GM19455 (cell line): ENCODE measurements at regions not wholly inside any gene's neighbourhood (a gene's known extent, or its start where the extent isn't known, plus 50 kb on each side); places are given as distances from the start of the nearest gene placed in this dataset.

Source experiments
- ATAC-seq: cut with Tn5 transposase; IDR thresholded peaks from one replicate; pipeline ENCODE4 v1.9.1; 2021; ENCODE audit not compliant: unreplicated experiment

DNA sequence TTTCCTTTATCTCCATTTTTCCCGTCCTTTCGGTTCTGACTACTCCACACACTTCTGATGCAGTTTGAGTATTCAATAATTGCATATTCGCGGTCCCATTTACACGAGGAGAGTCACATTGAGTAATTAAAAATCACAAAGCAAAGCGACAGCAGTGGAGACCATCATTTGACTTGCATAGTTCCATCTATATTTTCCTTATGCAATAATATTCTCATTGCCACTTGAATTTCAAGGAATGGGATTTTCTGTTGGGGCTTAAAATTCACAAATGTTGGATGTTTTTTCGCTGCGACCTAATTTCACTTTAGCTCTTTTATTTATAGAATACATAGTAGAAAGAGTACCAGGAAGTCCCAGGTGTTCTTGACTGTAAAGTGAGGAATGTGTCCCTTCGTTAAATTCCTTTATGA, 186.8 kb downstream of the ZEB2 start:
- ATAC-seq: no peak

- peak; percentile 89 for ATAC-seq
Measured at GRCh38 chr2:144332356-144333142, 187.4 kb downstream of the ZEB2 start.

DNA sequence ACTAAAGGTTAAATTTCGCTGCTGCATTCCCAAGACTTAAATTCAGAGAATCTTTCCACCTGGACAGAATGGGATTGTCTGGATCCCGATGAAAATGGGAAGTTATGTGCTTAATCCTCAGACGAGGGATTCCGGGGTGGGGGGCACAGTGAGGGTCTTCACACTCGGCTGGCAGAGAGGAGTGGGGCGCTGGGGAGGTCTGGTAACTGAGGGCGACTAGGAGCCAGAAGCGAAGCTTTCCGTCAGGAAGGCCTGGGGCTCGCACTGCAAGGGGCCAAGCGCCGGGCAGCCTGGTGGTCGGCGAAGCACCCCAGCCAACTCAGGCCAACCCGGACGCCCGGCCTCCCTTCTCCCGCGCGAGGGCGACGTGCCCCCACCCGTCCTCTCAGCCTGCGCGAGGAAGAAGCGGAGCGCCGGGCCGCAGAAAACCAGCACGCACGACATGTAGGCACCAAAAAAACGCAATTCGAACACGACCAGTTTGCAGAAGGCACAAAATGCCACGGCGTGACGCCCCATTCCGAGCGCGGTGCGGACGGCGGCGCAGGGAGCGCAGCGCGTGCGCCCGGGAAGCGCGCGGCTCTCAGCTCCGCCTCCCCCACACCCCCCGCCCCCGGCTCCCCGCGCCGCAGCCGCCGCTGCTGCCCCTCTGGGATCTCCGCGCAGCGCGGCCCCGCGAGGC, 188.1 kb downstream of the ZEB2 start:
- peak; percentile 77 for ATAC-seq

DNA sequence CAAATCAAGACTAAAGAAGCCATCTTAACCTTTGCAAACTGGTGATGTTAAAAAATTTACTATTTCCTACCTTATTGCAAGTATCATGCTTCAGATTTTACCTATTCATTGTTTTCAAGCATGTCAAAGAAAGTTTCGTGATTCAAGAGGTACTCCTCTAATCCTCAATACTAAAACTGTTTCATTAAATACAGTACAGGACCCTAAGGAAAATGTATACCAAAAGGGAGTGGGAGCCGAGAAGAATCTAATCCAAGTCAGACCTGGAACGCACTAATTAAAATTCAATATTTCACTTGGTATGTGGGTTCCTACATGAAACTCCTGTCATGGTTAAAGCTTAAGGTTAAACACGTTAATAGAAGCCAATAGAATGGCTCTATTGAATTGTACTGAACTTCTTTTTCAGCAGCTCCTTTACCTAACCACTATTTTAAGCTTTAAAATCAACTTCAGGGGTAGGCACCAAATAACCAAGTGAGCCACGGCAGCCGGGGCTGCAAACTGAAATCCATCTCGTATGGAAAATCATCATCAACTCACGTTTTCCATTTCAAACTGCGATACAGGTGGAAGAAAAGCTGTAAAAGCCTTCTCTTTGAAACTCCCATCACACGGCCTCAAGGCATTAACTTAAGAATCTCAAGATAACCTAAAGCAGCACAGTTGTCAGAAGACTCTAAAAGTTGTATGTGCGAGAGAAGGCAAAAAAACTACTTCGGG, 188.8 kb downstream of the ZEB2 start:
- no peak for ATAC-seq

DNA sequence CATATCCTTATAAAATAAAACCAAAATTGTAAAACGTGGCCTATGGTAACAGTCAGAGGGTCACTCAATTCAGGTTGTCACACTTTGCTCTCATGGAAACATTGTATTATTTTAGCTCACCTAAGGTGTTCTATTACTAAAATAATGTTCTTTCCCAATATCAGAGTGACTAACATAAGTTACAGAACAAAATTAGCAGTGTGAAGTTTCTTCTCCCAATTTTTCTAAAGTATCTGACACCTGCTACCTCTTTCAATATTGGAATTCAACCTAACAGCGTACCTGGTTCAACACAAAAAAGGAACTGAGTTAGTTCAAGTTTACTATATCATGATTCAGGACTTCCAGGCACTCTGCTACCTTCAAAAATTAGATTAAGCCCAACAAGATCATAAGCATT, 190.4 kb downstream of the ZEB2 start:
- ATAC-seq: no peak

- no peak for ATAC-seq
Measured at GRCh38 chr2:144328938-144329337, 191.0 kb downstream of the ZEB2 start.

- no peak for ATAC-seq
Measured at GRCh38 chr2:144326825-144327224, 193.1 kb downstream of the ZEB2 start.

DNA sequence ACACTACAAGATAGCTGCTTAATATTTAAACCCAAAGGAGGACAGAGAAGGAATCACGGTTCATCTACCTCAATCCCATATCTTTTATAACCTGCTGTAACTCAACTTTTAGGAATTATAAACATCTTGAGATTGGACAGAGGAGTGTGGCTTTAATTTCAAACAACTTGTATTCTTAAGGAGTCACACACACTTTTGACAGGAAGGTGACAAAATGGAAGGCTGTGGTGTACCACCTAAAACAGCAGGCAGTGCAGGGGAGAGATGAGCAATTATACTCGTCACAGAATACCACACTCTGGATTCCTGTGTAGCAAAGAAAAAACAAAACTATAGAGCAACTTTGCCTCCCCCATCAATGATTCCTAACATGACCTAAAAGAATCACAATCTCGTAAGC, 194.8 kb downstream of the ZEB2 start:
- ATAC-seq: peak; percentile 40

GRCh38 chr2:144324446-144325045, 195.4 kb downstream of the ZEB2 start:
- peak; percentile 49 for ATAC-seq

DNA sequence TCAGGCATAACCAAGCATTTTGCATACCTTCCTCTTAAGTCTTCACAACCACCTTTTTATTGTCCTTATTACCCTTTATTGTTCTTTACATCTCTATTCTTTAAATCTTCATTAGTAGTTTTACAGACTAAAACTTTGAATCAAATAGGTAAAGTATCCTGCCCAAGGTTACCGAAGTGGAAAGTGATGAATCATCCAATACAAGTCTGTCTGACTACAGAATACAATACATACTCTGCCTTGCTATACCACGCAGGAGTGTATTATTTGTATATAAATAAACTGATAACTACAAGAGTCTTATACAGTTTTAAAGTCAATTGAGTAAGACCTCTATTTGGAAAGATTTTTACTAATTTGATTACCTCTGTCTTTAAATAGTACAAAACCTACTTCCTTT, 196.0 kb downstream of the ZEB2 start:
- no peak for ATAC-seq

- ATAC-seq: no peak
Measured at GRCh38 chr2:144322379-144322778, 197.5 kb downstream of the ZEB2 start.

DNA sequence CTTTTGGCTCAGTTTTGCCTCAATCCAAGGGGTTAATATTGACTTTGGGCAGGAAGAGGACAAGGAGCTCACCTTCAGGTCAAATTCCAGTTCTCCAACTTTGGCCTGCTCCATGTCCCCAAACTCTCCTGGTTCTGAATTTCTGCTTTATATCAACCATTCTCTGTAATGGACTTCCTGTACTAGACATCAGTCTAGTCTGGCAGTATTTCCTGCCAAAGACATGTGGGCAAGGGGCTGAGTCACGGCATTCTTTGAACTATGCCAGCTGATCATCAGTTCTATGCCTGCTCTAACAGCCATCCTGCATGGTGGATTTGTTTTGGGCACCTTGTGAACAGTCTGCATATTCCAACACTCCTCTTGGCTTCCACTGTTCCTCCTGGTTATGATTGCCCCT, 199.4 kb downstream of the ZEB2 start:
- ATAC-seq: no peak

DNA sequence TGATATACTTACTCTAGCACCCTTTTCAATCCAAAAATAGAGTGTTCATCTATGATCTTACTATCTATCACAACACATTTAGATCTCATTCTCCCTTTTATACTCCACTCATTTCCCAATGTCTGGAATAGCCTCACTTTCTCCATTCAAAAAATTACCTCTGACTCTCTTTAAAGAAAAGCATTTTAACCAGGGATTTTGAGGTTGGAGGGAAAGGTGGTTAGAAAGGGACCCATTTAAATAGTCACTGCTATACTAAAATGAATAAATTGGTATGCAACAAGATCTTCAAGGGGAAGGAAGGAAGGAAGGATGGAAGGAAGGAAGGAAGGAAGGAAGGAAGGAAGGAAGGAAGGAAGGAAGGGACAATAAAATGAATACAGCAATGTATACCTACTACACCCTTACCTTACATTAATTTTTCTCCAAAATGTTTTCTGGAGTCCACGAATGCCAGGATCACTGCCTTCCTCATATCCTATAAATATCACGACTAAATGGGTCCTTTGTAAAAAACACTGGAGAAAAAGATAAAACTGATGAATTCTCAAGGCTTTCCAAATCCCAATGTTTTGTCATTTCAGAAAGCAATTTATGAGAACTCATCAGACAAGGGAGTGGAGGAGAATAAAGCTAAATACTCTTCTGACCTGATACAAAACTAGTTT, 202.7 kb downstream of the ZEB2 start:
- ATAC-seq: no peak

GRCh38 chr2:144310889-144311608, 208.9 kb downstream of the ZEB2 start:
- ATAC-seq: no peak

- ATAC-seq: no peak
Measured at GRCh38 chr2:144310484-144310883, 209.4 kb downstream of the ZEB2 start.

DNA sequence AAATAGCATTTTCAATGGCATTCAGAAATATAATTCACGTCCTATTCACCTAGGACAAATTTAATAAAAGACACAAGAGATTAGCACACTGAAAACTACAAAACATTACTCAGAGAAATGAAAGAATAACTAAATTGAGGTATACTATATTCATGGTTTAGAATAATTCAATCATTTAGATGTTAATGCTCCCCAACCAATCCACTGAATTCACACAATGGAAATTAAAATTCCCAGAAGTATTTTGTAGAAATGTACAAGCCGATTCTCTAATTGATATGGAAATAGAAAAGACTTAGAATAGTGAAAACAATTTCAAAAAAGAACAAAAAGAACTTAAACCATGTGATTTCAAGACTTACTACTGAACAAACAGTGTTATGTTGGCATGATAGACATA, 212.2 kb downstream of the ZEB2 start:
- ATAC-seq: no peak

GRCh38 chr2:144304202-144304601, 215.7 kb downstream of the ZEB2 start:
- ATAC-seq: no peak

GRCh38 chr2:144300632-144301031, 219.3 kb downstream of the ZEB2 start:
- ATAC-seq: no peak

DNA sequence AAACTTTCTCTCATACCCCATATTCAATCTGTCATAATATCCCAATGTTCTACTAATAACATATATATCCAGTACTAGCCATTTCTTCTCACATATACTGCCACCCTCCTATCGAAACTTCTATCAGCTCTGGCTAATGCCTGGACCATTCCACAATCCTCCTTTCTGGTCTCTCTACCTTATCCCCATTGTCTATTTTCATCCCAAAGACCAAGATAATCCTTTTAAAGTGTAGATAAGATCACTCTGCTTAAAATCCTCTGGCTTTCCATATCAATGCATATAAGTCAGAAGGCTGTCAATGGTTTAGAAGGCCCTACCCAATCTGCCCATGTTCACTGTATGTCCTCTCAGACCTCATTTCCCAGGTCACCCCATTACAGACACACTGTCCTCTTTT, 229.6 kb downstream of the ZEB2 start:
- no peak for ATAC-seq

GRCh38 chr2:144288438-144288837, 231.5 kb downstream of the ZEB2 start:
- ATAC-seq: no peak
